Neural progenitor cell (in vitro differentiated cells): ENCODE measurements at regions not wholly inside any gene's neighbourhood (a gene's known extent, or its start where the extent isn't known, plus 50 kb on each side); places are given as distances from the start of the nearest gene placed in this dataset.
A peak's percentile ranks its signal among the peaks of the same experiment; 100 is the strongest.

Experiments
- DNase-seq: peaks from one replicate; pipeline ENCODE4 v3.0.0-alpha.2; 2016; ENCODE audit warnings: low spot score
- H2AFZ ChIP-seq: fragments of 200-600 bp; sonication (generic); replicated peaks from 2 replicates; pipeline ENCODE4 v1.6.1; 2016; ENCODE audit warnings: antibody characterized with exemption
- H3F3A ChIP-seq: fragments of 200-600 bp; sonication (generic); 2 replicates; pipeline ENCODE4 v1.6.1; 2016; ENCODE audit warnings: antibody characterized with exemption, low read depth
- H3K27ac ChIP-seq: fragments of 200-600 bp; sonication (generic); 2 replicates; pipeline ENCODE4 v1.5.1; 2016; ENCODE audit warnings: mild to moderate bottlenecking
- H3K27me3 ChIP-seq: fragments of 200-600 bp; sonication (generic); 2 replicates; pipeline ENCODE4 v1.6.1; 2016; ENCODE audit warnings: mild to moderate bottlenecking, moderate library complexity
- H3K36me3 ChIP-seq: fragments of 200-600 bp; sonication (generic); 2 replicates; pipeline ENCODE4 v1.5.1; 2016
- H3K4me1 ChIP-seq: fragments of 200-600 bp; sonication (generic); 2 replicates; pipeline ENCODE4 v1.6.1; 2016; ENCODE audit warnings: mixed run types
- H3K4me2 ChIP-seq: fragments of 200-600 bp; sonication (generic); 2 replicates; pipeline ENCODE4 v1.6.1; 2016
- H3K4me3 ChIP-seq: fragments of 200-600 bp; sonication (generic); 2 replicates; pipeline ENCODE4 v1.5.1; 2016
- H3K79me2 ChIP-seq: fragments of 200-600 bp; sonication (generic); 2 replicates; pipeline ENCODE4 v1.6.1; 2016; ENCODE audit warnings: low read depth
- H3K9ac ChIP-seq: fragments of 200-600 bp; sonication (generic); 2 replicates; pipeline ENCODE4 v1.6.1; 2016
- H3K9me3 ChIP-seq: fragments of 200-600 bp; sonication (generic); 2 replicates; pipeline ENCODE4 v1.5.1; 2016; ENCODE audit warnings: low read depth
- H4K20me1 ChIP-seq: fragments of 200-600 bp; sonication (generic); 2 replicates; pipeline ENCODE4 v1.6.1; 2016; ENCODE audit warnings: low read depth
- H3K27ac Mint-ChIP-seq: 3 replicates; pipeline ENCODE4 v1.8.0; 2021; ENCODE audit warnings: mixed read lengths
- H3K27me3 Mint-ChIP-seq: 2 replicates; pipeline ENCODE4 v1.8.0; 2022; ENCODE audit warnings: low read depth, mild to moderate bottlenecking, inconsistent platforms, moderate library complexity, mixed read lengths; ENCODE audit not compliant: insufficient read depth
- H3K36me3 Mint-ChIP-seq: 3 replicates; pipeline ENCODE4 v1.8.0; 2021; ENCODE audit warnings: mixed read lengths
- H3K4me1 Mint-ChIP-seq: 3 replicates; pipeline ENCODE4 v1.8.0; 2021; ENCODE audit warnings: mixed read lengths
- H3K4me3 Mint-ChIP-seq: 3 replicates; pipeline ENCODE4 v1.8.0; 2021; ENCODE audit warnings: mild to moderate bottlenecking, moderate library complexity, mixed read lengths
- H3K9me3 Mint-ChIP-seq: 3 replicates; pipeline ENCODE4 v1.8.0; 2020; ENCODE audit warnings: mixed read lengths
- EZH2 ChIP-seq: fragments of 200-600 bp; sonication (generic); IDR thresholded peaks from 2 replicates; pipeline ENCODE4 v1.6.1; 2017; ENCODE audit warnings: antibody characterized with exemption, mild to moderate bottlenecking, moderate library complexity
- EZH2phosphoT487 ChIP-seq: fragments of 200-600 bp; sonication (generic); IDR thresholded peaks from 2 replicates; pipeline ENCODE4 v1.6.1; 2017; ENCODE audit warnings: antibody characterized with exemption
- TF ChIP-seq, protein P1 (sequence below): fragments of 200-600 bp; sonication (generic); IDR thresholded peaks from 2 replicates; pipeline ENCODE4 v1.5.1; 2017; ENCODE audit warnings: antibody characterized with exemption, mild to moderate bottlenecking

DNA sequence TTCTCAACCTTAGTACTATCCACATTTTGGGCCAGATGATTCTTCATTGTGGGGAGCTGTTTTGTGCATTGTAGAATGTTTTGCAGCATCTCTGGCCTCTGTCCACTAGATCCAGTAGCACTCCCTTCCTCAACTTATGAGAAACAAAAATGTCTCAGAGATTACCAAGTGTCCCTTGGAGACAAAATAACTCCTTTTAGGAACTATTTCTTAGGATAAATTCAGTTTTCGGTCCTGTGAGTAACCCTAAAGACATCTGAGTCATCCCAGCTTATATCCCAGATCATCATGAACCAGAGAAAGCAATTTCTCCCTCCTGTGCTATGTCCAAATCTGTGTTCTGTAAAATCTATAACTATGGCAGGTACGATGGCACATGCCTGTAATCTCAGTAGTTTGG lies 266.6 kb upstream of the PHYHIPL start:
- Histone ChIP-seq H4K20me1 (no peaks in the 10 kb centered on the region), H3K36me3 (no peaks in the 10 kb centered on the region), H3F3A (no peaks in the 10 kb centered on the region), H3K4me1 (no peaks in the 10 kb centered on the region), H3K79me2 (no peaks in the 10 kb centered on the region), H3K27ac (no peak overlapping the region), H2AFZ (no peak overlapping the region), H3K9me3 (no peaks in the 10 kb centered on the region), H3K27me3 (no peaks in the 10 kb centered on the region), H3K9ac (no peak overlapping the region), H3K4me3 (no peak overlapping the region), H3K4me2 (no peak overlapping the region)
- TF ChIP-seq EZH2: no peak
- TF ChIP-seq, protein P1, sequence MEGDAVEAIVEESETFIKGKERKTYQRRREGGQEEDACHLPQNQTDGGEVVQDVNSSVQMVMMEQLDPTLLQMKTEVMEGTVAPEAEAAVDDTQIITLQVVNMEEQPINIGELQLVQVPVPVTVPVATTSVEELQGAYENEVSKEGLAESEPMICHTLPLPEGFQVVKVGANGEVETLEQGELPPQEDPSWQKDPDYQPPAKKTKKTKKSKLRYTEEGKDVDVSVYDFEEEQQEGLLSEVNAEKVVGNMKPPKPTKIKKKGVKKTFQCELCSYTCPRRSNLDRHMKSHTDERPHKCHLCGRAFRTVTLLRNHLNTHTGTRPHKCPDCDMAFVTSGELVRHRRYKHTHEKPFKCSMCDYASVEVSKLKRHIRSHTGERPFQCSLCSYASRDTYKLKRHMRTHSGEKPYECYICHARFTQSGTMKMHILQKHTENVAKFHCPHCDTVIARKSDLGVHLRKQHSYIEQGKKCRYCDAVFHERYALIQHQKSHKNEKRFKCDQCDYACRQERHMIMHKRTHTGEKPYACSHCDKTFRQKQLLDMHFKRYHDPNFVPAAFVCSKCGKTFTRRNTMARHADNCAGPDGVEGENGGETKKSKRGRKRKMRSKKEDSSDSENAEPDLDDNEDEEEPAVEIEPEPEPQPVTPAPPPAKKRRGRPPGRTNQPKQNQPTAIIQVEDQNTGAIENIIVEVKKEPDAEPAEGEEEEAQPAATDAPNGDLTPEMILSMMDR: no peak
- no peak for TF ChIP-seq EZH2phosphoT487
- no peak overlapping the region for H3K4me3 Mint-ChIP-seq
- no peak overlapping the region for H3K27ac Mint-ChIP-seq
- DNase-seq: no peak
- H3K4me1 Mint-ChIP-seq: no peaks in the 10 kb centered on the region
- no peaks in the 10 kb centered on the region for H3K27me3 Mint-ChIP-seq
- no peaks in the 10 kb centered on the region for H3K9me3 Mint-ChIP-seq
- no peaks in the 10 kb centered on the region for H3K36me3 Mint-ChIP-seq

DNA sequence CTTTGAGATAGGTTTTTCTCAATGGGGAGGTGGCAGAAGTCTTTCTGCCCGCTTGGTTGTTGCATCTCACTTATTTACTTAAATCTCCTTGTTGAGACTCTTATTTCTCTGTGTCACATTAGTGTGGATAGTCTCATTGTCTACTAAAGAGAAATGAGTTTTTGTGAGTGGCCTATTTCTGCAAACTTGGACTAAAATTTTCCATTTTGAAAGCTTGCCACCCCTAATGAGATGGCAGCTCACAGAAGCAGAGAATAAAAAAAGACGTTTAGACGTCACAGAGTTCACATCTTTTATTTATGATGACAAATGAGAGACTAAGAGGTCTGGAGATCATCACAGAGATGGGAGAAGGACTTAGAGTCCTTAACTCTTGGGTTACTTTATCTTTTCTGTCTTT lies 262.7 kb upstream of the PHYHIPL start:
- no peaks in the 10 kb centered on the region for H4K20me1 ChIP-seq
- H3K36me3 ChIP-seq: no peaks in the 10 kb centered on the region
- H3K9me3 Mint-ChIP-seq: no peaks in the 10 kb centered on the region
- H3F3A ChIP-seq: no peaks in the 10 kb centered on the region
- no peak overlapping the region for H2AFZ ChIP-seq
- no peaks in the 10 kb centered on the region for H3K9me3 ChIP-seq
- no peak overlapping the region for H3K27ac ChIP-seq
- no peaks in the 10 kb centered on the region for H3K36me3 Mint-ChIP-seq
- no peak overlapping the region for H3K4me2 ChIP-seq
- H3K4me1 Mint-ChIP-seq: no peaks in the 10 kb centered on the region
- no peak overlapping the region for H3K4me3 ChIP-seq
- no peak overlapping the region for H3K9ac ChIP-seq
- H3K79me2 ChIP-seq: no peaks in the 10 kb centered on the region
- TF ChIP-seq, protein P1: no peak
- no peak for TF ChIP-seq EZH2
- TF ChIP-seq EZH2phosphoT487: no peak
- no peak for DNase-seq
- H3K4me1 ChIP-seq: no peaks in the 10 kb centered on the region
- no peaks in the 10 kb centered on the region for H3K27me3 ChIP-seq
- H3K4me3 Mint-ChIP-seq: no peak overlapping the region
- no peak overlapping the region for H3K27ac Mint-ChIP-seq
- H3K27me3 Mint-ChIP-seq: no peaks in the 10 kb centered on the region

DNA sequence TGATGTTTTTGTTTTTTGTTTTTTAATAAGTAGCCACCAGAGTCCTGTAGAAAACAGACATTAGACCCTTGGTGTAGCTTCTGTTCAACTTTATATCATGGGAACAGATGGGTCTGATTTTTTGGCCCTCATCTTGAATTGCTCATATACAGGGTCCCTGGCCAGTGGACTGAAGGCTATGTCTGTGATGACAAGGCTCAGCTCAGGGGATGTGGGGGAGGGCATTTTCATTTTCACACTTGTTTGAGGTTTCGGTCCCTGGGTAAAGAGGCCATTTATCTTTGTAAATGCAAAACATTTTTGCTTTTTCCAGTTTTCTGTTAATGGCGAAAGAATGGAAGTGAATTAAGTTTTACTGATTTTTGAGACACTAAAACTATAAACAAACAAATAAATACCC lies 257.6 kb upstream of the PHYHIPL start:
- no peak overlapping the region for H3K9ac ChIP-seq
- H3K36me3 Mint-ChIP-seq: no peaks in the 10 kb centered on the region
- H3K4me1 ChIP-seq: peaks cover 22% of the 10 kb centered on the region
- no peaks in the 10 kb centered on the region for H3K27me3 ChIP-seq
- H3K36me3 ChIP-seq: no peaks in the 10 kb centered on the region
- no peaks in the 10 kb centered on the region for H3K27me3 Mint-ChIP-seq
- H3F3A ChIP-seq: peaks cover 16% of the 10 kb centered on the region
- no peaks in the 10 kb centered on the region for H3K79me2 ChIP-seq
- no peak overlapping the region for H3K27ac Mint-ChIP-seq
- TF ChIP-seq EZH2: no peak
- no peaks in the 10 kb centered on the region for H3K9me3 ChIP-seq
- H3K9me3 Mint-ChIP-seq: no peaks in the 10 kb centered on the region
- no peak overlapping the region for H3K4me3 ChIP-seq
- peaks cover 26% of the 10 kb centered on the region for H3K4me1 Mint-ChIP-seq
- H3K4me2 ChIP-seq: no peak overlapping the region
- no peak overlapping the region for H3K4me3 Mint-ChIP-seq
- no peak overlapping the region for H2AFZ ChIP-seq
- no peaks in the 10 kb centered on the region for H4K20me1 ChIP-seq
- H3K27ac ChIP-seq: no peak overlapping the region
- DNase-seq: no peak

DNA sequence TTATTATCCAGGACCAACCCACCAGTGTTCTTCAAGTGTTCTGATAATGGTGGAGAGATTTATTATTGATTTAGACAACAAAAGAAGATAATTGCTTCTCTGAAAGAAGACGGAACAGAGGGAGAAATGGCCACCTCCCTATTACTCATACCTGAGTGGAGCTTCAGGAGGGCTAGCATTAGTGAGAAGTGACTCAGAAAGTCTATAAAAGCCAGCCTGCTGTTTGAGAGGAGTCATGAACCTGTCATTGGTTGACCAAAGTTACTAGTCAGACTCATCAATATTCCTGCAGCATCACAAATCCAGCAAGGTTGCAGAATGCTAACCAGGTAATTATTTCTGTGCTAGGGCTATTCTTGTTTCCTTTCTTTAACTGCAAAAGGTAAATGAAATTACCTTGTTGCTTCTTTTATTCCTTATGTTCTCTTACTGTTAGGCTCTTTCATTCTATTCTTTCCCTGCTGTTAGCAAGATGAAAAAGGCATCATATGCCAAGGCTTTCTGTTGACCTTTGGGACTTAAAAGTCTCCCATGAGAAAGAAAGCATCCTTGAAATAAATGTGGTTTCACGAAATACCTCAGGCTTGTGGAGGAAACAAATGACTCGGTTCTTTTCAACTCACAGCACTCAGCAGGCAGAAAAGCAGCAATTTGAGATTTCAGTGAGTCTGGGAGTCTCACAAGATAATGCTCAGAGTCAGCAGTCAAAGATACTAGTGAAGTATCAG lies 256.4 kb upstream of the PHYHIPL start:
- H3K79me2 ChIP-seq: no peaks in the 10 kb centered on the region
- peak overlapping the region; percentile 5 for H3K4me2 ChIP-seq
- H3K4me3 ChIP-seq: no peak overlapping the region
- no peaks in the 10 kb centered on the region for H3K36me3 ChIP-seq
- H3K36me3 Mint-ChIP-seq: no peaks in the 10 kb centered on the region
- H3F3A ChIP-seq: peaks cover 16% of the 10 kb centered on the region
- no peak overlapping the region for H3K4me3 Mint-ChIP-seq
- no peak overlapping the region for H3K9ac ChIP-seq
- H2AFZ ChIP-seq: no peak overlapping the region
- H3K9me3 ChIP-seq: no peaks in the 10 kb centered on the region
- no peaks in the 10 kb centered on the region for H3K9me3 Mint-ChIP-seq
- TF ChIP-seq, protein P1: no peak
- no peak for TF ChIP-seq EZH2phosphoT487
- no peak for TF ChIP-seq EZH2
- H3K27ac ChIP-seq: no peak overlapping the region
- H3K4me1 ChIP-seq: peaks cover 22% of the 10 kb centered on the region
- H3K4me1 Mint-ChIP-seq: peaks cover 26% of the 10 kb centered on the region
- DNase-seq: peak; percentile 24
- H3K27ac Mint-ChIP-seq: peak overlapping the region; percentile 44
- no peaks in the 10 kb centered on the region for H3K27me3 ChIP-seq
- H4K20me1 ChIP-seq: no peaks in the 10 kb centered on the region
- H3K27me3 Mint-ChIP-seq: no peaks in the 10 kb centered on the region
